Dermis blood vessel endothelial cell (primary cell): ENCODE measurements at regions not wholly inside any gene's neighbourhood (a gene's known extent, or its start where the extent isn't known, plus 50 kb on each side); places are given as distances from the start of the nearest gene placed in this dataset.

ENCODE experiments used
- DNase-seq: peaks from one replicate; pipeline ENCODE4 v3.0.0; 2010

GRCh38 chr15:79185199-79185598, 94.6 kb upstream of the RASGRF1 start:
- DNase-seq = peak; percentile 17

- DNase-seq = peak; percentile 78
These were observed 93.9 kb upstream of the RASGRF1 start for GRCh38 chr15:79184465-79184892.

- DNase-seq = no peak
These were observed 89.7 kb upstream of the RASGRF1 start for GRCh38 chr15:79180318-79180717.

- no peak for DNase-seq
These were observed 89.0 kb upstream of the RASGRF1 start for GRCh38 chr15:79179597-79179996.

GRCh38 chr15:79179108-79179561, 88.6 kb upstream of the RASGRF1 start:
- DNase-seq = peak; percentile 57

- no peak for DNase-seq
These were observed 88.0 kb upstream of the RASGRF1 start for GRCh38 chr15:79178594-79178993.

GRCh38 chr15:79176151-79176550, 85.6 kb upstream of the RASGRF1 start:
- DNase-seq = no peak

- DNase-seq = no peak
These were observed 82.4 kb upstream of the RASGRF1 start for GRCh38 chr15:79172801-79173460.

- DNase-seq = peak; percentile 10
These were observed 81.5 kb upstream of the RASGRF1 start for GRCh38 chr15:79172032-79172481.

- no peak for DNase-seq
These were observed 80.9 kb upstream of the RASGRF1 start for GRCh38 chr15:79171320-79172031.

- DNase-seq = no peak
These were observed 79.7 kb upstream of the RASGRF1 start for GRCh38 chr15:79170256-79170664.

- DNase-seq = no peak
These were observed 79.0 kb upstream of the RASGRF1 start for GRCh38 chr15:79169526-79170133.

GRCh38 chr15:79168922-79169456, 78.4 kb upstream of the RASGRF1 start:
- DNase-seq = peak; percentile 54

- DNase-seq = no peak
These were observed 77.2 kb upstream of the RASGRF1 start for GRCh38 chr15:79167776-79168175.

- no peak for DNase-seq
These were observed 75.9 kb upstream of the RASGRF1 start for GRCh38 chr15:79166311-79166955.

- DNase-seq = no peak
These were observed 73.9 kb upstream of the RASGRF1 start for GRCh38 chr15:79164465-79164864.

GRCh38 chr15:79164043-79164442, 73.5 kb upstream of the RASGRF1 start:
- DNase-seq = no peak

- DNase-seq = no peak
These were observed 72.8 kb upstream of the RASGRF1 start for GRCh38 chr15:79163395-79163794.

- no peak for DNase-seq
These were observed 71.4 kb upstream of the RASGRF1 start for GRCh38 chr15:79161837-79162508.

GRCh38 chr15:79160211-79160610, 69.6 kb upstream of the RASGRF1 start:
- no peak for DNase-seq

- DNase-seq = no peak
These were observed 67.3 kb upstream of the RASGRF1 start for GRCh38 chr15:79157631-79158592.
